ENCODE measurements at regions not wholly inside any gene's neighbourhood (a gene's known extent, or its start where the extent isn't known, plus 50 kb on each side); places are given as distances from the start of the nearest gene placed in this dataset.

DNA sequence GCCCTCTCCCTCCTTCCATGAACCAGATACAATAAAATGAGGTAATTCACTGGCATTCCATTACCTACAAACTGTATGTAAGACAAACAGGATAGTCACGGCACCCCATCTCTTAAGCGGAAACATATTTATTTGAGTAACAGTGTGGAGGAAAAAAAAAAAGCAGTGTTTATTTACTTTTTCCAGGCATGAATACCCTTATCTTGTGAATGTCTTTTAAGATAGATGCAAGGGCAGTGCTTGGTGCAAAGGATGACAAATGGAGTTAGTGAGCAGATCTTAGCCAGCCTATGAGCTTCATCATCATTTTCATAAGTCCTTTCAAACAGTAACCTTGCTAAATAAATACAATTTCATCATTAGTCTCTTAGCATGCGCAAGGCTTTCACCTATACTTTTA is 1661.8 kb upstream of the SPRY2 start:
- CTCF ChIA-PET = interaction anchor here (0.7 kb wide), 1 partner anchor 24 kb away, joined by 4 read pairs; no protein-coding TSS in a partner anchor
- TF ChIP-seq, protein P1, sequence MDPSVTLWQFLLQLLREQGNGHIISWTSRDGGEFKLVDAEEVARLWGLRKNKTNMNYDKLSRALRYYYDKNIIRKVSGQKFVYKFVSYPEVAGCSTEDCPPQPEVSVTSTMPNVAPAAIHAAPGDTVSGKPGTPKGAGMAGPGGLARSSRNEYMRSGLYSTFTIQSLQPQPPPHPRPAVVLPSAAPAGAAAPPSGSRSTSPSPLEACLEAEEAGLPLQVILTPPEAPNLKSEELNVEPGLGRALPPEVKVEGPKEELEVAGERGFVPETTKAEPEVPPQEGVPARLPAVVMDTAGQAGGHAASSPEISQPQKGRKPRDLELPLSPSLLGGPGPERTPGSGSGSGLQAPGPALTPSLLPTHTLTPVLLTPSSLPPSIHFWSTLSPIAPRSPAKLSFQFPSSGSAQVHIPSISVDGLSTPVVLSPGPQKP (IDR thresholded peaks at IDR 0.05; ENCODE audit: borderline replicate concordance, low read depth, low read length) = no peak
- TF ChIP-seq POLR2A (IDR thresholded peaks at IDR 0.05; ENCODE audit: low read depth, low read length) (no peak), RCOR1 (IDR thresholded peaks at IDR 0.05; ENCODE audit: insufficient replicate concordance, low read length) (no peak), CHD1 (IDR thresholded peaks at IDR 0.05; ENCODE audit: low read depth, low read length) (no peak), SMC3 (IDR thresholded peaks at IDR 0.05; ENCODE audit: low read depth, low read length) (no peak), CEBPB (IDR thresholded peaks at IDR 0.05; ENCODE audit: low read depth, low read length) (no peak), RFX5 (IDR thresholded peaks at IDR 0.05; ENCODE audit: low read depth, low read length) (no peak), MAFK (IDR thresholded peaks at IDR 0.05; ENCODE audit: low read depth, low read length) (no peak), RAD21 (IDR thresholded peaks at IDR 0.05; ENCODE audit: low read length) (no peak), MAZ (IDR thresholded peaks at IDR 0.05; ENCODE audit: borderline replicate concordance, low read depth, low read length) (no peak)
- TF ChIP-seq, protein P2, sequence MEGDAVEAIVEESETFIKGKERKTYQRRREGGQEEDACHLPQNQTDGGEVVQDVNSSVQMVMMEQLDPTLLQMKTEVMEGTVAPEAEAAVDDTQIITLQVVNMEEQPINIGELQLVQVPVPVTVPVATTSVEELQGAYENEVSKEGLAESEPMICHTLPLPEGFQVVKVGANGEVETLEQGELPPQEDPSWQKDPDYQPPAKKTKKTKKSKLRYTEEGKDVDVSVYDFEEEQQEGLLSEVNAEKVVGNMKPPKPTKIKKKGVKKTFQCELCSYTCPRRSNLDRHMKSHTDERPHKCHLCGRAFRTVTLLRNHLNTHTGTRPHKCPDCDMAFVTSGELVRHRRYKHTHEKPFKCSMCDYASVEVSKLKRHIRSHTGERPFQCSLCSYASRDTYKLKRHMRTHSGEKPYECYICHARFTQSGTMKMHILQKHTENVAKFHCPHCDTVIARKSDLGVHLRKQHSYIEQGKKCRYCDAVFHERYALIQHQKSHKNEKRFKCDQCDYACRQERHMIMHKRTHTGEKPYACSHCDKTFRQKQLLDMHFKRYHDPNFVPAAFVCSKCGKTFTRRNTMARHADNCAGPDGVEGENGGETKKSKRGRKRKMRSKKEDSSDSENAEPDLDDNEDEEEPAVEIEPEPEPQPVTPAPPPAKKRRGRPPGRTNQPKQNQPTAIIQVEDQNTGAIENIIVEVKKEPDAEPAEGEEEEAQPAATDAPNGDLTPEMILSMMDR (conservative IDR thresholded peaks at IDR 0.05; ENCODE audit: low read depth, low read length) = no peak
- BruUV-seq (replicated peaks) = no TSS peak
- Histone ChIP-seq H3K23ac (ENCODE audit: low read depth, low read length) (no peak overlapping the region), H2AFZ (replicated peaks; ENCODE audit: low read length, poor library complexity) (no peak overlapping the region), H3K79me1 (ENCODE audit: low read depth in 1 of 2, low read length in 2 of 2) (no peaks in the 10 kb centered on the region), H4K20me1 (ENCODE audit: insufficient read depth, low read length) (no peaks in the 10 kb centered on the region), H3K4me3 (ENCODE audit: insufficient read depth, low read depth, low read length) (no peak overlapping the region), H2BK120ac (ENCODE audit: low read depth, low read length) (no peak overlapping the region), H3K9me1 (ENCODE audit: insufficient read depth, low read length) (no peaks in the 10 kb centered on the region), H4K5ac (ENCODE audit: low read depth, low read length) (no peak overlapping the region), H3K27me3 (ENCODE audit: control insufficient read depth, insufficient read depth, low read length) (no peaks in the 10 kb centered on the region), H4K91ac (ENCODE audit: insufficient read depth, low read depth, low read length) (no peak overlapping the region), H3K4me1 (ENCODE audit: control insufficient read depth, insufficient read depth, low read length) (no peaks in the 10 kb centered on the region), H4K8ac (ENCODE audit: low read depth in 2 of 2, low read length in 2 of 2) (no peak overlapping the region), H3K9me3 (ENCODE audit: control insufficient read depth, insufficient read depth, low read length) (peaks cover 3% of the 10 kb centered on the region; the same call in 1 of the 2 replicates), H3K36me3 (ENCODE audit: control insufficient read depth, insufficient read depth, low read length) (no peaks in the 10 kb centered on the region), H2AK9ac (replicated peaks; ENCODE audit: low read depth, low read length, poor library complexity) (no peak overlapping the region), H3K4me2 (ENCODE audit: low read depth, low read length) (no peak overlapping the region), H3K27ac (ENCODE audit: insufficient read depth, low read length) (no peak overlapping the region), H2BK15ac (ENCODE audit: low read depth, low read length) (no peak overlapping the region), H3K4ac (ENCODE audit: low read depth, low read length) (no peak overlapping the region), H3K9ac (ENCODE audit: low read depth, low read length) (no peak overlapping the region), H3K14ac (replicated peaks; ENCODE audit: low read depth, low read length) (no peak overlapping the region), H3K18ac (ENCODE audit: low read depth, low read length) (no peak overlapping the region), H2BK5ac (ENCODE audit: low read depth, low read length, poor library complexity, severe bottlenecking) (no peak overlapping the region), H2AK5ac (ENCODE audit: low read depth, low read length) (no peak overlapping the region), H3K56ac (ENCODE audit: extremely low read depth, insufficient read depth, low read length) (no peak overlapping the region), H2BK20ac (ENCODE audit: low read depth, low read length) (no peak overlapping the region)
- ATAC-seq (ENCODE audit: low read depth) (no peak), DNase-seq (no peak)
- in situ Hi-C loops (cut with MboI; ENCODE audit: low sequenced_read_pairs) = no loop called here
- POLR2A ChIA-PET (ENCODE audit: unreplicated experiment) = no interaction called here
- intact Hi-C loops (cut with micrococcal nuclease) = no loop called here
- dilution Hi-C loops (cut with HindIII; ENCODE audit: low sequenced_read_pairs, unreplicated experiment) = no loop called here
- no CpG with 5 or more reads among the region's 3 CpGs for WGBS, 2 experiments (ENCODE audit: extremely low coverage in 2 of 2, insufficient read length in 1 of 2)

Measured in IMR-90 (cell line).